ENCODE measurements at regions not wholly inside any gene's neighbourhood (a gene's known extent, or its start where the extent isn't known, plus 50 kb on each side); places are given as distances from the start of the nearest gene placed in this dataset.
"Not testable (repeated sequence)": the region's sequence is repeated elsewhere in the genome, so short reads cannot be mapped to it uniquely, and the experiment has no call there.

- H4K91ac ChIP-seq (ENCODE audit: low read length); H2BK5ac ChIP-seq (ENCODE audit: low read depth, low read length, poor library complexity, severe bottlenecking); H3K4ac ChIP-seq (ENCODE audit: low read depth in 1 of 2, low read length in 2 of 2); DNase-seq; H3K9ac ChIP-seq (ENCODE audit: low read length); H3K27ac ChIP-seq (ENCODE audit: low read length, poor library complexity, severe bottlenecking); H3K23ac ChIP-seq (ENCODE audit: low read length in 2 of 2); H2BK12ac ChIP-seq (ENCODE audit: low read length in 2 of 2); H2AFZ ChIP-seq (ENCODE audit: low read depth, low read length); H2AK5ac ChIP-seq (ENCODE audit: low read length, severe bottlenecking); H3K4me3 ChIP-seq (ENCODE audit: insufficient read depth in 1 of 2, low read depth in 1 of 2, low read length in 2 of 2); H4K8ac ChIP-seq (ENCODE audit: low read length); H3K9me3 ChIP-seq (ENCODE audit: control insufficient read depth, low read length); H3K4me2 ChIP-seq (ENCODE audit: low read length, poor library complexity, severe bottlenecking); H3K36me3 ChIP-seq (ENCODE audit: control insufficient read depth in 1 of 2, insufficient read depth in 2 of 2, low read depth in 1 of 2, low read length in 2 of 2); H3K18ac ChIP-seq (ENCODE audit: low read depth in 1 of 2, low read length in 2 of 2); H3K14ac ChIP-seq (ENCODE audit: low read length in 2 of 2); H2BK15ac ChIP-seq (ENCODE audit: low read depth, poor library complexity, severe bottlenecking); H3K79me1 ChIP-seq (replicated peaks; ENCODE audit: low read length, poor library complexity, severe bottlenecking); H3K27me3 ChIP-seq (ENCODE audit: control insufficient read depth in 1 of 2, insufficient read depth in 1 of 2, low read length in 2 of 2); H2BK120ac ChIP-seq (ENCODE audit: low read depth, low read length); H3K4me1 ChIP-seq (ENCODE audit: control insufficient read depth, insufficient read depth, low read depth, low read length): not testable (repeated sequence)
- WGBS = 43% methylated on average over 1 of the region's 1 CpG
Measured at GRCh38 chr4:155574329-155574728, 92.3 kb upstream of the GUCY1A1 start.

- DNase-seq = no peak
- Histone ChIP-seq H3K27ac (ENCODE audit: low read length, poor library complexity, severe bottlenecking) (no peak overlapping the region), H2BK12ac (ENCODE audit: low read length in 2 of 2) (no peak overlapping the region), H3K79me1 (replicated peaks; ENCODE audit: low read length, poor library complexity, severe bottlenecking) (no peaks in the 10 kb centered on the region), H3K4ac (ENCODE audit: low read depth in 1 of 2, low read length in 2 of 2) (no peak overlapping the region), H3K4me1 (ENCODE audit: control insufficient read depth, insufficient read depth, low read depth, low read length) (peaks cover 2% of the 10 kb centered on the region), H4K8ac (ENCODE audit: low read length) (peak overlapping the region; percentile 7), H2BK15ac (ENCODE audit: low read depth, poor library complexity, severe bottlenecking) (no peak overlapping the region), H3K14ac (ENCODE audit: low read length in 2 of 2) (no peak overlapping the region), H2BK5ac (ENCODE audit: low read depth, low read length, poor library complexity, severe bottlenecking) (no peak overlapping the region), H3K4me2 (ENCODE audit: low read length, poor library complexity, severe bottlenecking) (no peak overlapping the region), H3K23ac (ENCODE audit: low read length in 2 of 2) (no peak overlapping the region), H2BK120ac (ENCODE audit: low read depth, low read length) (no peak overlapping the region), H2AFZ (ENCODE audit: low read depth, low read length) (no peak overlapping the region), H3K9ac (ENCODE audit: low read length) (no peak overlapping the region), H3K36me3 (ENCODE audit: control insufficient read depth in 1 of 2, insufficient read depth in 2 of 2, low read depth in 1 of 2, low read length in 2 of 2) (no peaks in the 10 kb centered on the region), H3K4me3 (ENCODE audit: insufficient read depth in 1 of 2, low read depth in 1 of 2, low read length in 2 of 2) (no peak overlapping the region), H2AK5ac (ENCODE audit: low read length, severe bottlenecking) (no peak overlapping the region), H4K91ac (ENCODE audit: low read length) (peak overlapping the region; percentile 48), H3K27me3 (ENCODE audit: control insufficient read depth in 1 of 2, insufficient read depth in 1 of 2, low read length in 2 of 2) (no peaks in the 10 kb centered on the region), H3K18ac (ENCODE audit: low read depth in 1 of 2, low read length in 2 of 2) (no peak overlapping the region), H3K9me3 (ENCODE audit: control insufficient read depth, low read length) (no peaks in the 10 kb centered on the region)
- WGBS = 87% methylated on average over 5 of the region's 5 CpGs
Measured at GRCh38 chr4:155573126-155573525, 93.5 kb upstream of the GUCY1A1 start.

- WGBS = 88% methylated on average over 10 of the region's 10 CpGs
Measured at GRCh38 chr4:155572106-155572703, 94.4 kb upstream of the GUCY1A1 start.

GRCh38 chr4:155571184-155571944 lies 95.3 kb upstream of the GUCY1A1 start:
- DNase-seq = no peak
- WGBS = no CpG with 5 or more reads among the region's 1 CpG
- no peaks in the 10 kb centered on the region for H3K36me3 ChIP-seq (ENCODE audit: control insufficient read depth in 1 of 2, insufficient read depth in 2 of 2, low read depth in 1 of 2, low read length in 2 of 2)

More at GRCh38 chr4:155572106-155572703, 94.4 kb upstream of the GUCY1A1 start:
- Histone ChIP-seq H2BK5ac (ENCODE audit: low read depth, low read length, poor library complexity, severe bottlenecking) (no peak overlapping the region), H2BK120ac (ENCODE audit: low read depth, low read length) (no peak overlapping the region), H3K9me3 (ENCODE audit: control insufficient read depth, low read length) (no peaks in the 10 kb centered on the region), H3K4ac (ENCODE audit: low read depth in 1 of 2, low read length in 2 of 2) (no peak overlapping the region), H3K23ac (ENCODE audit: low read length in 2 of 2) (no peak overlapping the region), H3K27ac (ENCODE audit: low read length, poor library complexity, severe bottlenecking) (no peak overlapping the region), H2BK15ac (ENCODE audit: low read depth, poor library complexity, severe bottlenecking) (no peak overlapping the region), H3K4me1 (ENCODE audit: control insufficient read depth, insufficient read depth, low read depth, low read length) (peaks cover 2% of the 10 kb centered on the region), H3K27me3 (ENCODE audit: control insufficient read depth in 1 of 2, insufficient read depth in 1 of 2, low read length in 2 of 2) (no peaks in the 10 kb centered on the region), H3K36me3 (ENCODE audit: control insufficient read depth in 1 of 2, insufficient read depth in 2 of 2, low read depth in 1 of 2, low read length in 2 of 2) (no peaks in the 10 kb centered on the region), H3K79me1 (replicated peaks; ENCODE audit: low read length, poor library complexity, severe bottlenecking) (no peaks in the 10 kb centered on the region), H2AK5ac (ENCODE audit: low read length, severe bottlenecking) (no peak overlapping the region), H3K4me3 (ENCODE audit: insufficient read depth in 1 of 2, low read depth in 1 of 2, low read length in 2 of 2) (no peak overlapping the region), H3K9ac (ENCODE audit: low read length) (no peak overlapping the region), H3K4me2 (ENCODE audit: low read length, poor library complexity, severe bottlenecking) (no peak overlapping the region), H4K91ac (ENCODE audit: low read length) (no peak overlapping the region), H3K18ac (ENCODE audit: low read depth in 1 of 2, low read length in 2 of 2) (no peak overlapping the region), H3K14ac (ENCODE audit: low read length in 2 of 2) (no peak overlapping the region), H2AFZ (ENCODE audit: low read depth, low read length) (no peak overlapping the region), H2BK12ac (ENCODE audit: low read length in 2 of 2) (no peak overlapping the region), H4K8ac (ENCODE audit: low read length) (no peak overlapping the region)
- no peak for DNase-seq

More at GRCh38 chr4:155571184-155571944, 95.3 kb upstream of the GUCY1A1 start:
- no peak overlapping the region for H3K27ac ChIP-seq (ENCODE audit: low read length, poor library complexity, severe bottlenecking)
- H3K4me1 ChIP-seq (ENCODE audit: control insufficient read depth, insufficient read depth, low read depth, low read length) = peaks cover 2% of the 10 kb centered on the region
- H2AFZ ChIP-seq (ENCODE audit: low read depth, low read length) = no peak overlapping the region
- H3K9ac ChIP-seq (ENCODE audit: low read length) = no peak overlapping the region
- no peak overlapping the region for H3K4me3 ChIP-seq (ENCODE audit: insufficient read depth in 1 of 2, low read depth in 1 of 2, low read length in 2 of 2)
- no peak overlapping the region for H3K4ac ChIP-seq (ENCODE audit: low read depth in 1 of 2, low read length in 2 of 2)
- no peak overlapping the region for H3K14ac ChIP-seq (ENCODE audit: low read length in 2 of 2)
- no peak overlapping the region for H2AK5ac ChIP-seq (ENCODE audit: low read length, severe bottlenecking)
- no peaks in the 10 kb centered on the region for H3K9me3 ChIP-seq (ENCODE audit: control insufficient read depth, low read length)
- H2BK5ac ChIP-seq (ENCODE audit: low read depth, low read length, poor library complexity, severe bottlenecking) = no peak overlapping the region
- H4K91ac ChIP-seq (ENCODE audit: low read length) = no peak overlapping the region
- H2BK120ac ChIP-seq (ENCODE audit: low read depth, low read length) = no peak overlapping the region
- H3K79me1 ChIP-seq (replicated peaks; ENCODE audit: low read length, poor library complexity, severe bottlenecking) = no peaks in the 10 kb centered on the region
- H4K8ac ChIP-seq (ENCODE audit: low read length) = no peak overlapping the region
- no peak overlapping the region for H3K18ac ChIP-seq (ENCODE audit: low read depth in 1 of 2, low read length in 2 of 2)
- H3K23ac ChIP-seq (ENCODE audit: low read length in 2 of 2) = no peak overlapping the region
- no peak overlapping the region for H2BK15ac ChIP-seq (ENCODE audit: low read depth, poor library complexity, severe bottlenecking)
- H3K4me2 ChIP-seq (ENCODE audit: low read length, poor library complexity, severe bottlenecking) = no peak overlapping the region
- no peaks in the 10 kb centered on the region for H3K27me3 ChIP-seq (ENCODE audit: control insufficient read depth in 1 of 2, insufficient read depth in 1 of 2, low read length in 2 of 2)
- H2BK12ac ChIP-seq (ENCODE audit: low read length in 2 of 2) = no peak overlapping the region

Data from mesenchymal stem cell (in vitro differentiated cells and primary cell).